ENCODE measurements at regions not wholly inside any gene's neighbourhood (a gene's known extent, or its start where the extent isn't known, plus 50 kb on each side); places are given as distances from the start of the nearest gene placed in this dataset.

DNA sequence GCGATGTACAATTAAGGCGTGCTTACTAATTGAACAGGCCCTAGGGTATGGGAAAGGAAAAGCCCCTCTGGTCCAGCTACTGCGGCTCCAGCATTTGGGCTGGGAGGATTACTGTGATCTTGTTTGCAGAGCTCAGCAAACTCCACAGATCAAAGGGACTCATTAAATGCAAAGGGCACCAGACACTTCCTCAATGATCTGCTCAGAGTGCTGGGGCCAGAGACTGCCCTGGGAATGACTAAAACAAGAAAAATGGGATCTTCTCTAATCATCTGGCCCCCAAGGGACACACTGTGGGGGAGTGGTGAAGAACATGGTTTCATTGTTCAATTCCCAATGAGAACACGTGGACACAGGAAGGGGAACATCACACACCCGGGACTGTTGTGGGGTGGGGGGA, 85.0 kb downstream of the MARCHF4 start:
- TF ChIP-seq, protein P1, sequence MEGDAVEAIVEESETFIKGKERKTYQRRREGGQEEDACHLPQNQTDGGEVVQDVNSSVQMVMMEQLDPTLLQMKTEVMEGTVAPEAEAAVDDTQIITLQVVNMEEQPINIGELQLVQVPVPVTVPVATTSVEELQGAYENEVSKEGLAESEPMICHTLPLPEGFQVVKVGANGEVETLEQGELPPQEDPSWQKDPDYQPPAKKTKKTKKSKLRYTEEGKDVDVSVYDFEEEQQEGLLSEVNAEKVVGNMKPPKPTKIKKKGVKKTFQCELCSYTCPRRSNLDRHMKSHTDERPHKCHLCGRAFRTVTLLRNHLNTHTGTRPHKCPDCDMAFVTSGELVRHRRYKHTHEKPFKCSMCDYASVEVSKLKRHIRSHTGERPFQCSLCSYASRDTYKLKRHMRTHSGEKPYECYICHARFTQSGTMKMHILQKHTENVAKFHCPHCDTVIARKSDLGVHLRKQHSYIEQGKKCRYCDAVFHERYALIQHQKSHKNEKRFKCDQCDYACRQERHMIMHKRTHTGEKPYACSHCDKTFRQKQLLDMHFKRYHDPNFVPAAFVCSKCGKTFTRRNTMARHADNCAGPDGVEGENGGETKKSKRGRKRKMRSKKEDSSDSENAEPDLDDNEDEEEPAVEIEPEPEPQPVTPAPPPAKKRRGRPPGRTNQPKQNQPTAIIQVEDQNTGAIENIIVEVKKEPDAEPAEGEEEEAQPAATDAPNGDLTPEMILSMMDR (IDR thresholded peaks at IDR 0.05; ENCODE audit: low read depth, low read length): no peak
- no peak for DNase-seq (ENCODE audit: extremely low read depth, low read depth)

DNA sequence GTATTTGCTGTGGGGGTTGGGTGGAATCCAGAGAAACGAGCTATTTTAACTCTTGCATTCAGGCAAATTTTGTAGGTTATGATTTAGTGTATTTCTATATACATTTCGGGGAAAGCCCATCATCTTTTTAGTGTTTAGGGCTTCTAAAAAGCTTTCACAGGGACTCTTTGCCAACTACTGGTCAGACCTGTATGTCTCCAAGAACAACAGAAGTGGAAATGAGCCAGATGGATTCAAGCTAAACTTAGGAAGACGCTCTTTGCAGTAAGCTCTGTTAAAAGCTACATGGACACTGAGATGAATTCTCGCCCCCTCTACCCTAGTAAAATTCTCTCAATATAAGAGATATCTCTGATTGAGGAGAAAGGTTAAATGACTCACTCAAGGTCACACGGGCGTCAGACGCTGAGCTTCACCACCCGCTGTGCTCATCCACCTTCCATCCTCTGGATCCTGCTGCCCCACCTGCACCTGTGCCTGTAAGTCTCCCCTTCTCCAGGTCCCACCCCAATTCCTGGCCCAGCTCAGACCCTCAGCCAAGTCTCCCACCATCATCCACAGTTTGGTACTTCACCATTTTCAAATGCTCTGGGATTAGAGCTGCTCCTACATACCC, 85.6 kb downstream of the MARCHF4 start:
- TF ChIP-seq, protein P1 (IDR thresholded peaks at IDR 0.05; ENCODE audit: low read depth, low read length): no peak
- DNase-seq (ENCODE audit: extremely low read depth, low read depth): no peak

DNA sequence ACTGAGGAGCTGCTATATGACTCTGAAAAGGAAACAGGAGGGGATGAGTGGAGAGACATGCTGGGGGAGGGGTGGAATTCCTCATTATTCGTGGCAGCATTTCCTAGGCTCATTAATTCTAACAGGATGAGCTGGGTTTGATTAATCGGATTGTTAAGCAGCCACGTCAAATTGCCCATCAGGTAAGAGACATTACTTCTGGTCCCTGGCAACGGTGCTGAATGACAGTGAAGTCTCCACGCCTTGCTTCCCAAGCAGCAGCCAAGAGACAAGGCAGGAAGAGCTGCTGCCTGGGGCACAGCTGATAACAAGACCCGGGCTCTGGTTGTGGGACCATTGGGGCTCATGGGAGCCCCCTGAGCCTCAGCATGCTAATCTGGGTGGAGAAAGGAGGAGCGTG, 86.6 kb downstream of the MARCHF4 start:
- TF ChIP-seq, protein P1 (IDR thresholded peaks at IDR 0.05; ENCODE audit: low read depth, low read length): no peak
- DNase-seq (ENCODE audit: extremely low read depth, low read depth): no peak

DNA sequence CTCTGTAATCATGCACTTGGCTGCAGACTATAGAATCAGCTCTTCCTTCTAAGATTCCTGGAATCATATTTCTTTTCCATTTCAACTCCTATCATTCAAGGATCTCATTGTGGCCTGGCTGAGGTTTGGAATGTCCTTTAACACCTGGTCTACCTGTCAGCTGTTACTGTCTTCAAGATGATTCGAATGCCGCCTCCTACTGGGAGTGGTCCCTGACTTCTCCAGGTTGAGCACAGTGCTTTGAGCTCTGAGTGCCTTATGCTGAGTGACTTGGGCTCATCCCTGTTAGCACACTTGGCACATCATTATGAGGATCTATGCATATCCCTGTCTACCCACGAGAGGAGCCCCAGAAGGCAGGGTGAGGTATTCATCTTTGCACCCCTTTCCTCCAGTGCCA, 87.6 kb downstream of the MARCHF4 start:
- no peak for DNase-seq (ENCODE audit: extremely low read depth, low read depth)
- TF ChIP-seq, protein P1 (IDR thresholded peaks at IDR 0.05; ENCODE audit: low read depth, low read length): no peak

DNA sequence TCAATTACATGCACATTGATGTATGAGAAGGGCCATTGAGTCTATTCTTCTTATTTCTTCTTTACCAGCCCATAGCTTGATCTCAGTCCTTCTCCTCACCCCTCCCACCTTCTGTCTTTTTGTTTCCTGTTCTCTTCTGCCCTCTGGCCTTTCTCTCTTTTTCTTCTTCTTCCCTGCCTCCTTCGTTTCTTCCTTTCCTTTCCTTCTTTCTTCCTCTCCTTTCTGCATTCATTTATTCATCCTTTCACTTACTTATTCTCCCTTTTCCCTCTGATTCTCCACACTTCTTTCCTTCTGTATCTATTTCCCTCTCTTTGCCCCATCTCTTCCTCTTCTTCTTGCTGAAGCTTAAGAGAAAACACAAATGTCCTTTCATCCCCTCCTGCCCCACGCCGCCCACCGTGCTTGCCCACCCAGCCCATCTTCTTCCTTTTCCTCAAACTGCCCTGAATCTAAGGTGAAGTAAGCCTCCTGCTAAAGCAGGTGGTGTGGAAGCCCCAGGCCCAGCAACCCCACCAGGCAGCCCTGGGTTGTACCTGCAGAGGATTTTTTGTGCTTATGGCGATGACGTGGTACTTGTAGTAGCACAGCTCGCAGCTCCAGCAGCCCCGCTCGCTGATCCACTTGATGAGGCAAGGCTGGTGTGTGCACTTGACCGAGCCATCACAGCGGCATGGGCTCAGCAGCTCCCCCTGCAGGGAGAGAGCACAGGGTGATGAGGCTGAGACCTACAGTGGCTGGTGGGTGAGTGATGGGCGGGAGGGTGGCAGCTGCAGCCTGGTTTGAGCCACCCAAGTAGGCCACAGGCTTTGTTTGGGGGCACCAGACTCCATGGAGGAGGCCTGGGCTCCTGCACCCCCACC, 89.0 kb downstream of the MARCHF4 start:
- TF ChIP-seq, protein P1 (IDR thresholded peaks at IDR 0.05; ENCODE audit: low read depth, low read length): peak; percentile 23
- no peak for DNase-seq (ENCODE audit: extremely low read depth, low read depth)

DNA sequence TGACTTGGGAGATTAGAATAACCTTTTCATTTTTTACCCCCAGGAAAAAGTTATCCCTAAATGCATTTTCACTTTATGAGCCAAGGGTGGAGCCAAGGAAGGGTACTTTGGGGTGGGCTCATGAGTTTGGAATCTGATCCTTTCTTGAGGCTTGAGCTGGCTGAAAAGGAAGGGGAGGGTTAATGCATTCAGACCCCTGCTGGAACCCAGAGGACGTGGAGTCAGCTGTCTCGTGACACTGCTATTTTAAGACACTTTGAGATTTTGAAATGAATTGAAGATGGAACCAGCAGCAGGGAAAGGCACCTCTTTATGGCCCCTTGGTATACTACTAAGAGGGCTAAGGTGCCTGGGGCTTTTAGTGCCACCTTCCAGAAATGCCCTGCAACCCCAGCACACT, 90.4 kb downstream of the MARCHF4 start:
- TF ChIP-seq, protein P1 (IDR thresholded peaks at IDR 0.05; ENCODE audit: low read depth, low read length): no peak
- DNase-seq (ENCODE audit: extremely low read depth, low read depth): no peak

DNA sequence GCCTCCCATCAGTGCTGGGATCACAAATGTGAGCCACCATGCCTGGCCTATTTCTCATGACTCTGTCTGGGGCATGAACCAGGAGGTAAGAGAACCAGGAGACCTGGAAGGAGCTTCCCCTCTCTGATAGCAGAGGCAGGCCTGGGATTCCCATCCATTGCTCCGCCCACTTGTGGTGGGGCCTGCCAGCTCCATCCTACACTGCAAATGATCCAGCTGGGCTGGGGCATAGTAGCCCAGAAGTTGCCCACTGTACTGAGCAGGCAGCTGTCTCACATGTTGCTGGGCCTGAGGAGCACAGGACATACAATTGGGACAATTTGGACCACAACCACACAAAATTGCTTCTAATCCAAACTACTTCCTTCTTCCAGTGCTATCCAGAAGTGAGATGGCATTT, 91.0 kb downstream of the MARCHF4 start:
- no peak for DNase-seq (ENCODE audit: extremely low read depth, low read depth)
- TF ChIP-seq, protein P1 (IDR thresholded peaks at IDR 0.05; ENCODE audit: low read depth, low read length): no peak
